GM12878 (cell line): ENCODE measurements at regions not wholly inside any gene's neighbourhood (a gene's known extent, or its start where the extent isn't known, plus 50 kb on each side); places are given as distances from the start of the nearest gene placed in this dataset.

Experiments used
- ATAC-seq: fragments of 200-7000 bp; cut with Tn5 transposase; 3 replicates; pipeline ENCODE4 v1.9.1; 2020; ENCODE audit warnings: mild to moderate bottlenecking, moderate library complexity
- BruUV-seq: library from RNA; stranded (reverse); fragments of 400-500 nt; replicated peaks from 2 replicates; lab custom pipeline; 2021; lab: Mats Ljungman, UMichigan
- CTCF ChIA-PET: fragments of 300-600 bp; sonication (Branson Sonifier 250); formaldehyde crosslinking; extraction: SDS; loops from one replicate; lab custom pipeline; 2021; ENCODE audit warnings: inconsistent platforms; lab: Yijun Ruan, JAX
- POLR2A ChIA-PET: fragments of 350-600 bp; formaldehyde crosslinking; extraction: SDS; loops from one replicate; lab custom pipeline; 2021; ENCODE audit warnings: inconsistent platforms; lab: Charles Lee
- RAD21 ChIA-PET: fragments of 300-600 bp; sonication (Branson Sonifier 250); formaldehyde crosslinking; loops from one replicate; lab custom pipeline; 2023; ENCODE audit warnings: antibody characterized with exemption; ENCODE audit not compliant: unreplicated experiment; lab: Charles Lee
- SMC1A ChIA-PET: fragments of 300-600 bp; sonication (Branson Sonifier 250); formaldehyde crosslinking; loops from one replicate; lab custom pipeline; 2023; ENCODE audit not compliant: unreplicated experiment, uncharacterized antibody; lab: Charles Lee
- DNase-seq: peaks from one replicate; pipeline ENCODE4 v3.0.0-alpha.2; 2011; ENCODE audit warnings: low read depth, low spot score
- FAIRE-seq: peaks from 3 replicates; lab custom pipeline; 2011; peaks lifted over from hg19 to GRCh38; lab: Jason Lieb, UNC
- H2AFZ ChIP-seq: 2 replicates; pipeline ENCODE4 v1.6.0; 2011; ENCODE audit warnings: low read depth, low read length, control low read depth; ENCODE audit not compliant: control insufficient read depth
- H3K27ac ChIP-seq: 2 replicates; pipeline ENCODE4 v1.5.1; 2011; ENCODE audit warnings: control low read depth; ENCODE audit not compliant: control insufficient read depth, insufficient read depth
- H3K27me3 ChIP-seq, 2 experiments: replicated peaks in 1 of 2; 2 replicates each; pipeline versions ENCODE4 v1.6.0 to v1.6.1; 2011; ENCODE audit warnings: low read length in 1 of 2; ENCODE audit not compliant: control insufficient read depth in 2 of 2, insufficient read depth in 2 of 2
- H3K36me3 ChIP-seq, 2 experiments: 2 replicates each; pipeline ENCODE4 v1.5.1; 2011; ENCODE audit warnings: low read length in 1 of 2; ENCODE audit not compliant: control insufficient read depth in 2 of 2, insufficient read depth in 2 of 2
- H3K4me1 ChIP-seq: 2 replicates; pipeline ENCODE4 v1.6.1; 2011; ENCODE audit warnings: mild to moderate bottlenecking, low read length, moderate library complexity, mixed read lengths; ENCODE audit not compliant: control insufficient read depth, insufficient read depth
- H3K4me2 ChIP-seq: 2 replicates; pipeline ENCODE4 v1.6.0; 2011; ENCODE audit warnings: control low read depth; ENCODE audit not compliant: control insufficient read depth, insufficient read depth
- H3K4me3 ChIP-seq: fragments of 200-600 bp; sonication (generic); 2 replicates; pipeline ENCODE4 v1.5.1; 2016
- H3K79me2 ChIP-seq: 2 replicates; pipeline ENCODE4 v1.6.0; 2011; ENCODE audit warnings: low read length; ENCODE audit not compliant: control insufficient read depth, insufficient read depth
- H3K9ac ChIP-seq: 2 replicates; pipeline ENCODE4 v1.8.0; 2011; ENCODE audit warnings: low read length, control low read depth, mixed read lengths; ENCODE audit not compliant: control insufficient read depth, insufficient read depth
- H3K9me3 ChIP-seq: replicated peaks from 3 replicates; pipeline ENCODE4 v1.5.1; 2011; ENCODE audit warnings: mild to moderate bottlenecking, low read length; ENCODE audit not compliant: control insufficient read depth, insufficient read depth
- H4K20me1 ChIP-seq: 2 replicates; pipeline ENCODE4 v1.6.0; 2011; ENCODE audit not compliant: control insufficient read depth, insufficient read depth
- IKZF2 ChIP-seq, 2 experiments: fragments of 450-650 bp; IDR thresholded peaks; 2 replicates each; pipeline ENCODE4 v1.6.1; 2017; ENCODE audit warnings: mild to moderate bottlenecking in 2 of 2, moderate library complexity in 2 of 2
- IRF4 ChIP-seq: IDR thresholded peaks from 2 replicates; pipeline ENCODE4 v1.6.1; 2011; ENCODE audit warnings: low read depth, low read length
- ZNF622 ChIP-seq: fragments of 450-650 bp; IDR thresholded peaks from 2 replicates; pipeline ENCODE4 v1.6.1; 2017; ENCODE audit warnings: mild to moderate bottlenecking, inconsistent platforms
- WGBS: methylation state at CpG from one replicate; pipeline ENCODE4 v1.1.6; 2016; ENCODE audit warnings: low lambda C conversion rate; ENCODE audit not compliant: insufficient replicate concordance, insufficient coverage; ENCODE audit errors: missing lambda C conversion rate; 5-methylcytosine and 5-hydroxymethylcytosine counted together
- in situ Hi-C: fragments of 300-500 bp; cut with MboI; formaldehyde crosslinking; loops from 9 replicates; pipeline ENCODE4 v1.14.3; 2018; ENCODE audit warnings: mixed read lengths
- intact Hi-C: fragments of 100-400 bp; cut with micrococcal nuclease; formaldehyde crosslinking; loops from one replicate; pipeline ENCODE4 v1.14.2; 2022; ENCODE audit not compliant: unreplicated experiment
- TF ChIP-seq, protein P1 (sequence below): IDR thresholded peaks from 2 replicates; pipeline ENCODE4 v1.6.1; 2011; ENCODE audit warnings: low read depth, mild to moderate bottlenecking, low read length, moderate library complexity, borderline replicate concordance; ENCODE audit errors: extremely low read depth
- TF ChIP-seq, protein P2 (sequence below): fragments of 450-650 bp; formaldehyde crosslinking; IDR thresholded peaks from 2 replicates; pipeline ENCODE4 v1.4.0; 2020; ENCODE audit warnings: mild to moderate bottlenecking, moderate library complexity
- TF ChIP-seq, protein P3 (sequence below): IDR thresholded peaks from 2 replicates; pipeline ENCODE4 v1.6.1; 2011; ENCODE audit warnings: mild to moderate bottlenecking, low read depth, low read length, moderate library complexity; ENCODE audit not compliant: insufficient replicate concordance
- TF ChIP-seq, protein P4 (sequence below): fragments of 450-650 bp; IDR thresholded peaks from 2 replicates; pipeline ENCODE4 v1.6.1; 2017; ENCODE audit warnings: mild to moderate bottlenecking
- TF ChIP-seq, protein P5 (sequence below): IDR thresholded peaks from 2 replicates; pipeline ENCODE4 v1.6.1; 2012; ENCODE audit warnings: low read depth, low read length, improper control_type of control experiment

DNA sequence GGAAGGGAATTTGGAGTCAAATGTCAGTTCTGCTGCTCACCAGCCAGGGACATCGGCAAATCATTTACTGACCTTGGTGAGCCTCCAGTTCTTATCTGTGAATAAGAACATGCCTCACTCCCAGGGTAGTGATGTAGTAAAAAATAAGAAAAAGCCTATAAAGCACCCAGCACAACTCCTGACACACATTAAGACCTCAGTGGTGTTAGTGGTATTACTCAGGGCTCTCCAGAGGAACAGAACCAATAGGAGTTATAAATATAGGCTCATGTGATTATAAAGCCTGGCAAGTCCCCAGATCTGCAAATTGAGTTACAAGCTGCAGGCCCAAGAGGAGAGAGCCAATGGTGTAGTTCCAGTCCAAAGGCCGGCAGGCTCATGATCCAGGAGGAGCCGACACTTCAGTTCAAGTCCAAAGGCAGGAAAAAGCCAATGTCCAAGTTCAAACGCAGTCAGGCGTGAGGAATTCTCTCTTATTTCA, 71.3 kb upstream of the EYA2 start:
- intact Hi-C loops: no loop called here
- TF ChIP-seq, protein P1, sequence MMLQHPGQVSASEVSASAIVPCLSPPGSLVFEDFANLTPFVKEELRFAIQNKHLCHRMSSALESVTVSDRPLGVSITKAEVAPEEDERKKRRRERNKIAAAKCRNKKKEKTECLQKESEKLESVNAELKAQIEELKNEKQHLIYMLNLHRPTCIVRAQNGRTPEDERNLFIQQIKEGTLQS: no peak
- TF ChIP-seq, protein P2, sequence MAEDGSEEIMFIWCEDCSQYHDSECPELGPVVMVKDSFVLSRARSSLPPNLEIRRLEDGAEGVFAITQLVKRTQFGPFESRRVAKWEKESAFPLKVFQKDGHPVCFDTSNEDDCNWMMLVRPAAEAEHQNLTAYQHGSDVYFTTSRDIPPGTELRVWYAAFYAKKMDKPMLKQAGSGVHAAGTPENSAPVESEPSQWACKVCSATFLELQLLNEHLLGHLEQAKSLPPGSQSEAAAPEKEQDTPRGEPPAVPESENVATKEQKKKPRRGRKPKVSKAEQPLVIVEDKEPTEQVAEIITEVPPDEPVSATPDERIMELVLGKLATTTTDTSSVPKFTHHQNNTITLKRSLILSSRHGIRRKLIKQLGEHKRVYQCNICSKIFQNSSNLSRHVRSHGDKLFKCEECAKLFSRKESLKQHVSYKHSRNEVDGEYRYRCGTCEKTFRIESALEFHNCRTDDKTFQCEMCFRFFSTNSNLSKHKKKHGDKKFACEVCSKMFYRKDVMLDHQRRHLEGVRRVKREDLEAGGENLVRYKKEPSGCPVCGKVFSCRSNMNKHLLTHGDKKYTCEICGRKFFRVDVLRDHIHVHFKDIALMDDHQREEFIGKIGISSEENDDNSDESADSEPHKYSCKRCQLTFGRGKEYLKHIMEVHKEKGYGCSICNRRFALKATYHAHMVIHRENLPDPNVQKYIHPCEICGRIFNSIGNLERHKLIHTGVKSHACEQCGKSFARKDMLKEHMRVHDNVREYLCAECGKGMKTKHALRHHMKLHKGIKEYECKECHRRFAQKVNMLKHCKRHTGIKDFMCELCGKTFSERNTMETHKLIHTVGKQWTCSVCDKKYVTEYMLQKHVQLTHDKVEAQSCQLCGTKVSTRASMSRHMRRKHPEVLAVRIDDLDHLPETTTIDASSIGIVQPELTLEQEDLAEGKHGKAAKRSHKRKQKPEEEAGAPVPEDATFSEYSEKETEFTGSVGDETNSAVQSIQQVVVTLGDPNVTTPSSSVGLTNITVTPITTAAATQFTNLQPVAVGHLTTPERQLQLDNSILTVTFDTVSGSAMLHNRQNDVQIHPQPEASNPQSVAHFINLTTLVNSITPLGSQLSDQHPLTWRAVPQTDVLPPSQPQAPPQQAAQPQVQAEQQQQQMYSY (CRISPR knock-in tag): no peak
- TF ChIP-seq, protein P3, sequence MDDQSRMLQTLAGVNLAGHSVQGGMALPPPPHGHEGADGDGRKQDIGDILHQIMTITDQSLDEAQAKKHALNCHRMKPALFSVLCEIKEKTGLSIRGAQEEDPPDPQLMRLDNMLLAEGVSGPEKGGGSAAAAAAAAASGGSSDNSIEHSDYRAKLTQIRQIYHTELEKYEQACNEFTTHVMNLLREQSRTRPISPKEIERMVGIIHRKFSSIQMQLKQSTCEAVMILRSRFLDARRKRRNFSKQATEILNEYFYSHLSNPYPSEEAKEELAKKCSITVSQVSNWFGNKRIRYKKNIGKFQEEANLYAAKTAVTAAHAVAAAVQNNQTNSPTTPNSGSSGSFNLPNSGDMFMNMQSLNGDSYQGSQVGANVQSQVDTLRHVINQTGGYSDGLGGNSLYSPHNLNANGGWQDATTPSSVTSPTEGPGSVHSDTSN: no peak
- TF ChIP-seq IRF4 (no peak), ZNF622 (no peak), IKZF2 (IDR thresholded peaks at IDR 0.05) (no peak)
- TF ChIP-seq, protein P4, sequence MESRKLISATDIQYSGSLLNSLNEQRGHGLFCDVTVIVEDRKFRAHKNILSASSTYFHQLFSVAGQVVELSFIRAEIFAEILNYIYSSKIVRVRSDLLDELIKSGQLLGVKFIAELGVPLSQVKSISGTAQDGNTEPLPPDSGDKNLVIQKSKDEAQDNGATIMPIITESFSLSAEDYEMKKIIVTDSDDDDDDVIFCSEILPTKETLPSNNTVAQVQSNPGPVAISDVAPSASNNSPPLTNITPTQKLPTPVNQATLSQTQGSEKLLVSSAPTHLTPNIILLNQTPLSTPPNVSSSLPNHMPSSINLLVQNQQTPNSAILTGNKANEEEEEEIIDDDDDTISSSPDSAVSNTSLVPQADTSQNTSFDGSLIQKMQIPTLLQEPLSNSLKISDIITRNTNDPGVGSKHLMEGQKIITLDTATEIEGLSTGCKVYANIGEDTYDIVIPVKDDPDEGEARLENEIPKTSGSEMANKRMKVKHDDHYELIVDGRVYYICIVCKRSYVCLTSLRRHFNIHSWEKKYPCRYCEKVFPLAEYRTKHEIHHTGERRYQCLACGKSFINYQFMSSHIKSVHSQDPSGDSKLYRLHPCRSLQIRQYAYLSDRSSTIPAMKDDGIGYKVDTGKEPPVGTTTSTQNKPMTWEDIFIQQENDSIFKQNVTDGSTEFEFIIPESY: no peak
- TF ChIP-seq, protein P5, sequence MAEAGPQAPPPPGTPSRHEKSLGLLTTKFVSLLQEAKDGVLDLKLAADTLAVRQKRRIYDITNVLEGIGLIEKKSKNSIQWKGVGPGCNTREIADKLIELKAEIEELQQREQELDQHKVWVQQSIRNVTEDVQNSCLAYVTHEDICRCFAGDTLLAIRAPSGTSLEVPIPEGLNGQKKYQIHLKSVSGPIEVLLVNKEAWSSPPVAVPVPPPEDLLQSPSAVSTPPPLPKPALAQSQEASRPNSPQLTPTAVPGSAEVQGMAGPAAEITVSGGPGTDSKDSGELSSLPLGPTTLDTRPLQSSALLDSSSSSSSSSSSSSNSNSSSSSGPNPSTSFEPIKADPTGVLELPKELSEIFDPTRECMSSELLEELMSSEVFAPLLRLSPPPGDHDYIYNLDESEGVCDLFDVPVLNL: no peak
- H3K36me3 ChIP-seq: no peaks in the 10 kb centered on the region
- H3K9me3 ChIP-seq: no peaks in the 10 kb centered on the region
- H3K9ac ChIP-seq: no peak overlapping the region
- H3K4me3 ChIP-seq: no peak overlapping the region
- POLR2A ChIA-PET: no interaction called here
- FAIRE-seq: no peak
- 63% methylated on average over 5 of the region's 5 CpGs for WGBS
- in situ Hi-C loops: no loop called here
- SMC1A ChIA-PET: no interaction called here
- H3K27ac ChIP-seq: no peak overlapping the region
- no peak for ATAC-seq
- no peak overlapping the region for H2AFZ ChIP-seq
- no TSS peak for BruUV-seq
- no peak overlapping the region for H3K4me2 ChIP-seq
- no peaks in the 10 kb centered on the region for H3K79me2 ChIP-seq
- no peaks in the 10 kb centered on the region for H3K27me3 ChIP-seq
- no peak for DNase-seq
- no peaks in the 10 kb centered on the region for H4K20me1 ChIP-seq
- no peaks in the 10 kb centered on the region for H3K4me1 ChIP-seq
- RAD21 ChIA-PET: no interaction called here
- CTCF ChIA-PET: no interaction called here
